Loucy (cell line): ENCODE measurements at regions not wholly inside any gene's neighbourhood (a gene's known extent, or its start where the extent isn't known, plus 50 kb on each side); places are given as distances from the start of the nearest gene placed in this dataset.
"Not testable (repeated sequence)": the region's sequence is repeated elsewhere in the genome, so short reads cannot be mapped to it uniquely, and the experiment has no call there.

Experiments used
- EZH2phosphoT487 ChIP-seq: fragments of 200-600 bp; IDR thresholded peaks from 2 replicates; pipeline ENCODE4 v1.6.1; 2018; ENCODE audit warnings: antibody characterized with exemption, mild to moderate bottlenecking, moderate library complexity, borderline replicate concordance
- TF ChIP-seq, protein P1 (sequence below): fragments of 200-600 bp; sonication (generic); conservative IDR thresholded peaks from 2 replicates; pipeline ENCODE4 v1.5.1; 2014; ENCODE audit warnings: mild to moderate bottlenecking, antibody characterized with exemption, low read length

DNA sequence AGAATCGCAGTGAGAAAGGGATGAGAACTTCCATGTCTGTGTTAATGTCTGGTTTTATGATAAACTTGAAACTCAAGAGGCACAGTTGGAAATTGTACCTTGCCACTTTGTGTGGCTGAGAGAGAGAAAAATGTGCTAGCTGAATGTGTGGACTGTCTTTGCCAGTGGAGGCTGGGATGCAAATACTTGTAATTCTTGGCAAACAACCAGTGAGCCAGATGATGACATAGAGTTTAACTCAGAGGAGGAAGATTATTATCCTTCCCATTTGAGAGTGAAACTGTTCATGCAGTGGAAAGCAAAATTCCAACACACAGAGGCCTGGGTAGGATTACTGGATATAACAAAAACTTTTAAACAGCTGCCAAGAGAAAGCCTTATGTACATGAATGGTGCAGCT, 349.1 kb upstream of the NPAP1 start:
- TF ChIP-seq, protein P1, sequence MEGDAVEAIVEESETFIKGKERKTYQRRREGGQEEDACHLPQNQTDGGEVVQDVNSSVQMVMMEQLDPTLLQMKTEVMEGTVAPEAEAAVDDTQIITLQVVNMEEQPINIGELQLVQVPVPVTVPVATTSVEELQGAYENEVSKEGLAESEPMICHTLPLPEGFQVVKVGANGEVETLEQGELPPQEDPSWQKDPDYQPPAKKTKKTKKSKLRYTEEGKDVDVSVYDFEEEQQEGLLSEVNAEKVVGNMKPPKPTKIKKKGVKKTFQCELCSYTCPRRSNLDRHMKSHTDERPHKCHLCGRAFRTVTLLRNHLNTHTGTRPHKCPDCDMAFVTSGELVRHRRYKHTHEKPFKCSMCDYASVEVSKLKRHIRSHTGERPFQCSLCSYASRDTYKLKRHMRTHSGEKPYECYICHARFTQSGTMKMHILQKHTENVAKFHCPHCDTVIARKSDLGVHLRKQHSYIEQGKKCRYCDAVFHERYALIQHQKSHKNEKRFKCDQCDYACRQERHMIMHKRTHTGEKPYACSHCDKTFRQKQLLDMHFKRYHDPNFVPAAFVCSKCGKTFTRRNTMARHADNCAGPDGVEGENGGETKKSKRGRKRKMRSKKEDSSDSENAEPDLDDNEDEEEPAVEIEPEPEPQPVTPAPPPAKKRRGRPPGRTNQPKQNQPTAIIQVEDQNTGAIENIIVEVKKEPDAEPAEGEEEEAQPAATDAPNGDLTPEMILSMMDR = not testable (repeated sequence)
- TF ChIP-seq EZH2phosphoT487 = not testable (repeated sequence)
